K562 (cell line): ENCODE measurements at regions not wholly inside any gene's neighbourhood (a gene's known extent, or its start where the extent isn't known, plus 50 kb on each side); places are given as distances from the start of the nearest gene placed in this dataset.

ENCODE experiments used
- ATAC-seq: fragments of 200-7000 bp; cut with Tn5 transposase; 3 replicates; pipeline ENCODE4 v1.9.1; 2020; ENCODE audit warnings: moderate library complexity
- BruUV-seq: library from RNA; stranded (reverse); fragments of 400-500 nt; replicated peaks from 2 replicates; lab custom pipeline; 2021; lab: Mats Ljungman, UMichigan
- CTCF ChIA-PET: fragments of 300-600 bp; formaldehyde crosslinking; extraction: SDS; loops from one replicate; lab custom pipeline; 2021; ENCODE audit warnings: low intra/inter-chr PET ratio; lab: Yijun Ruan, JAX
- POLR2A ChIA-PET: fragments of 300-600, 350-650 bp; sonication (Branson Sonifier 250); formaldehyde crosslinking; extraction: SDS; loops from one replicate; lab custom pipeline; 2021; ENCODE audit warnings: antibody characterized with exemption, inconsistent platforms; lab: Yijun Ruan, JAX
- DNase-seq, 4 experiments: peaks; one replicate each; pipeline versions ENCODE4 v3.0.0 to v3.0.0-alpha.2; 2011 to 2018; ENCODE audit warnings: low spot score in 3 of 4, mixed read lengths in 3 of 4; ENCODE audit errors: extremely low read depth in 1 of 4
- FAIRE-seq: peaks from 2 replicates; lab custom pipeline; 2011; peaks lifted over from hg19 to GRCh38; lab: Jason Lieb, UNC
- H2AFZ ChIP-seq: 2 replicates; pipeline ENCODE4 v1.6.0; 2011; ENCODE audit warnings: low read depth, low read length, control low read depth, inconsistent platforms
- H3K27ac ChIP-seq: fragments of 200-600 bp; 3 replicates; pipeline ENCODE4 v1.8.0; 2011; ENCODE audit warnings: low read depth, mild to moderate bottlenecking, control low read depth, inconsistent platforms, low read length, moderate library complexity, mixed read lengths; ENCODE audit errors: extremely low read depth
- H3K27me3 ChIP-seq, 2 experiments: fragments of 300-600 bp in 1 of 2; 2 replicates in 1 of 2; 3 replicates in 1 of 2; pipeline versions ENCODE4 v1.6.0 to v1.8.0; 2011; ENCODE audit warnings: inconsistent platforms in 2 of 2, low read length in 2 of 2, mild to moderate bottlenecking in 1 of 2, mixed read lengths in 1 of 2, moderate library complexity in 1 of 2; ENCODE audit not compliant: control insufficient read depth in 2 of 2, insufficient read depth in 2 of 2
- H3K36me3 ChIP-seq: fragments of 300-600 bp; 3 replicates; pipeline ENCODE4 v1.8.0; 2011; ENCODE audit warnings: mild to moderate bottlenecking, low read length, inconsistent platforms; ENCODE audit not compliant: control insufficient read depth, insufficient read depth
- H3K4me1 ChIP-seq, 2 experiments: fragments of 200-600 bp in 1 of 2; replicated peaks in 1 of 2; 2 replicates in 1 of 2; 3 replicates in 1 of 2; pipeline versions ENCODE4 v1.5.1 to v1.8.0; 2011; ENCODE audit warnings: inconsistent platforms in 2 of 2, low read length in 2 of 2, mild to moderate bottlenecking in 1 of 2, mixed read lengths in 1 of 2, moderate library complexity in 1 of 2; ENCODE audit not compliant: control insufficient read depth in 2 of 2, insufficient read depth in 2 of 2
- H3K4me2 ChIP-seq: 2 replicates; pipeline ENCODE4 v1.6.1; 2011; ENCODE audit warnings: low read length, control low read depth, inconsistent platforms, mixed read lengths; ENCODE audit not compliant: insufficient read depth
- H3K4me3 ChIP-seq: fragments of 200-600 bp; sonication (generic), shearing (Covaris generic); 2 replicates; pipeline ENCODE4 v1.5.1; 2016; ENCODE audit warnings: control low read depth, inconsistent platforms
- H3K79me2 ChIP-seq: fragments of 200-600 bp; 3 replicates; pipeline ENCODE4 v1.8.0; 2011; ENCODE audit warnings: low read length, inconsistent platforms; ENCODE audit not compliant: control insufficient read depth, insufficient read depth
- H3K9ac ChIP-seq, 2 experiments: 2 replicates each; pipeline versions ENCODE4 v1.6.0 to v1.6.1; 2011; ENCODE audit warnings: low read depth in 2 of 2, low read length in 2 of 2, control low read depth in 1 of 2, inconsistent platforms in 1 of 2, mild to moderate bottlenecking in 1 of 2, mixed read lengths in 1 of 2; ENCODE audit not compliant: insufficient read depth in 1 of 2
- H3K9me1 ChIP-seq: one replicate; pipeline ENCODE4 v1.6.0; 2011; ENCODE audit warnings: inconsistent platforms, mild to moderate bottlenecking, low read length, moderate library complexity; ENCODE audit not compliant: control insufficient read depth, insufficient read depth
- H3K9me3 ChIP-seq: replicated peaks from 2 replicates; pipeline ENCODE4 v1.5.1; 2011; ENCODE audit warnings: low read depth, low read length, inconsistent platforms; ENCODE audit not compliant: control insufficient read depth, insufficient read depth
- H4K20me1 ChIP-seq: replicated peaks from 2 replicates; pipeline ENCODE4 v1.6.1; 2011; ENCODE audit warnings: low read length, inconsistent platforms, mixed read lengths; ENCODE audit not compliant: control insufficient read depth, insufficient read depth
- NR3C1 ChIP-seq: sonication (generic); formaldehyde crosslinking; IDR thresholded peaks from 2 replicates; pipeline ENCODE4 v1.8.1; 2022; ENCODE audit warnings: missing genetic modification reagents
- TAF1 ChIP-seq: IDR thresholded peaks from 2 replicates; pipeline ENCODE4 v1.6.1; 2011; ENCODE audit warnings: mild to moderate bottlenecking, low read length, moderate library complexity; ENCODE audit not compliant: insufficient read depth, control insufficient read depth, severe bottlenecking; ENCODE audit errors: extremely low read depth
- U2AF2 ChIP-seq: fragments of 200-400 bp; formaldehyde crosslinking; optimal IDR thresholded peaks from 2 replicates; pipeline ENCODE3; 2017; ENCODE audit warnings: low read depth, mild to moderate bottlenecking, low read length
- ZNF695 ChIP-seq: fragments of 450-650 bp; formaldehyde crosslinking; IDR thresholded peaks from 2 replicates; pipeline ENCODE4 v1.4.0; 2020; ENCODE audit warnings: mild to moderate bottlenecking, moderate library complexity
- WGBS: fragments of 100-300 bp; shearing (Covaris generic); methylation state at CpG from one replicate; pipeline ENCODE4 v1.1.6; 2016; ENCODE audit warnings: low coverage, mixed read lengths; ENCODE audit not compliant: insufficient coverage; ENCODE audit errors: missing lambda C conversion rate; 5-methylcytosine and 5-hydroxymethylcytosine counted together
- in situ Hi-C: fragments of 300-500 bp; cut with MboI; formaldehyde crosslinking; loops from 4 replicates; pipeline ENCODE4 v1.15.0; 2018; ENCODE audit warnings: inconsistent platforms, mixed read lengths
- intact Hi-C: fragments of 100-400 bp; cut with micrococcal nuclease; formaldehyde crosslinking; loops from 2 replicates; pipeline ENCODE4 v1.14.2; 2022
- TF ChIP-seq, protein P1 (sequence below): sonication (generic); formaldehyde crosslinking; IDR thresholded peaks from 2 replicates; pipeline ENCODE4 v1.8.1; 2023; ENCODE audit warnings: mild to moderate bottlenecking, missing genetic modification reagents

DNA sequence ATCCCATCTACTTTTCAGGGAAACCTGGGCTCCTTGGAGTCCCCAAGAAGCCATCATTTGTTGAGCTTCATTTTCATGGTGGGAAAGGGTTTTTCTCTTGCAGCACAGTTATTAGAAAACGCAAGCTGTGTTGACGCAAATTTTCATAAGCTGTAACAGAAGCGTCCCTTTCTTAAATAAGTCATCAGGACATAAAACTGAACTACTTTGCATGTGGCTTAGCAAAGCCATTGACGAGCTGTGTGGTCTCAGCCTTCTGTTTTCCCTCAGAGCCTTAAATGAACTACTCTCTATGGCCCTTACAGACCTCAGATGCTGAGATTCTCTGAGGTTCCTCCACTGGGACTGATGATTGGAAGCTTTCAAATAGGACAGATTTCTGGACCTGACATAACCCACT is 85.1 kb downstream of the ARL4C start:
- 0% methylated on average over 4 of the region's 4 CpGs for WGBS
- Histone ChIP-seq H4K20me1 (no peaks in the 10 kb centered on the region), H3K4me3 (no peak overlapping the region), H3K9me3 (no peaks in the 10 kb centered on the region), H3K4me2 (no peak overlapping the region), H3K79me2 (no peaks in the 10 kb centered on the region), H3K36me3 (no peaks in the 10 kb centered on the region), H3K9ac (no peak overlapping the region), H3K27me3 (peaks cover 0 to 6% of the 10 kb centered on the region in 2 experiments; a peak in 1 of 5 replicates), H3K27ac (no peak overlapping the region), H2AFZ (no peak overlapping the region), H3K4me1 (no peaks in the 10 kb centered on the region), H3K9me1 (no peaks in the 10 kb centered on the region)
- intact Hi-C loops (no loop called here), in situ Hi-C loops (no loop called here)
- BruUV-seq, result no TSS peak
- no peak for FAIRE-seq
- no peak for DNase-seq
- POLR2A ChIA-PET, result interaction anchor here (0.7 kb wide), 1 partner anchor 187 kb away, joined by 3 read pairs; no protein-coding TSS in a partner anchor
- CTCF ChIA-PET, result no interaction called here
- TF ChIP-seq, protein P1, sequence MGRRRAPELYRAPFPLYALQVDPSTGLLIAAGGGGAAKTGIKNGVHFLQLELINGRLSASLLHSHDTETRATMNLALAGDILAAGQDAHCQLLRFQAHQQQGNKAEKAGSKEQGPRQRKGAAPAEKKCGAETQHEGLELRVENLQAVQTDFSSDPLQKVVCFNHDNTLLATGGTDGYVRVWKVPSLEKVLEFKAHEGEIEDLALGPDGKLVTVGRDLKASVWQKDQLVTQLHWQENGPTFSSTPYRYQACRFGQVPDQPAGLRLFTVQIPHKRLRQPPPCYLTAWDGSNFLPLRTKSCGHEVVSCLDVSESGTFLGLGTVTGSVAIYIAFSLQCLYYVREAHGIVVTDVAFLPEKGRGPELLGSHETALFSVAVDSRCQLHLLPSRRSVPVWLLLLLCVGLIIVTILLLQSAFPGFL, result no peak
- TF ChIP-seq ZNF695, result no peak
- TF ChIP-seq NR3C1, result no peak
- no peak for TF ChIP-seq TAF1
- no peak for ATAC-seq

DNA sequence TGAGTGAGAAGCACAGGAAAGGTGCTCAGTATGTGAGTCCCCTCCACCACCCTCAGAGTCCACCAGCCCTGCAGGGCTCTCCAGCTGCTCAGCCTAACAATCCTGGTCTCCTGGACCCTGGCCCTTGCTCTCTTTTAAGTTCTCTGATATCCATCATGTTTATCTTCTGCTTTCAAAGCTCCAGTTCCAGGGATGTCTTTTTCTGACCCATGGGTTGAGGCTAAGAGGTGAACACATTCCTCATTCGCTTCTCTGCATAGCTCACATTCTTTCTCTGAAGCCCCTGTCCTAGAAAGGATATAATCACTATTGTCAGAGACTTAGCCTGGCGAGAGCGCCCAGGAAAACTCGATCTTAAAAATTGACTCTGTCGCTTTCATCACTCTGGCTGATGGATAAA is 86.4 kb downstream of the ARL4C start:
- H3K36me3 ChIP-seq, result no peaks in the 10 kb centered on the region
- H3K79me2 ChIP-seq, result no peaks in the 10 kb centered on the region
- FAIRE-seq (no peak), ATAC-seq (no peak), DNase-seq (no peak)
- no peak overlapping the region for H3K4me3 ChIP-seq
- WGBS, result 0% methylated on average over 5 of the region's 5 CpGs
- H2AFZ ChIP-seq, result no peak overlapping the region
- no peak overlapping the region for H3K9ac ChIP-seq
- no TSS peak for BruUV-seq
- TF ChIP-seq U2AF2, result no peak
- H3K9me1 ChIP-seq, result no peaks in the 10 kb centered on the region
- H3K9me3 ChIP-seq, result no peaks in the 10 kb centered on the region
- H4K20me1 ChIP-seq, result no peaks in the 10 kb centered on the region
- no peaks in the 10 kb centered on the region for H3K4me1 ChIP-seq
- H3K27me3 ChIP-seq, result peaks cover 0 to 6% of the 10 kb centered on the region in 2 experiments; a peak in 1 of 5 replicates
- CTCF ChIA-PET, result no interaction called here
- H3K27ac ChIP-seq, result no peak overlapping the region
- H3K4me2 ChIP-seq, result no peak overlapping the region
- POLR2A ChIA-PET, result no interaction called here
- in situ Hi-C loops, result no loop called here
- intact Hi-C loops, result no loop called here
